COLO668 (cell line): ENCODE measurements at regions not wholly inside any gene's neighbourhood (a gene's known extent, or its start where the extent isn't known, plus 50 kb on each side); places are given as distances from the start of the nearest gene placed in this dataset.

Experiments
- DNase-seq: peaks from one replicate; lab custom pipeline; 2025; ENCODE audit not compliant: unreplicated experiment; lab: John Stamatoyannopoulos, UW

DNA sequence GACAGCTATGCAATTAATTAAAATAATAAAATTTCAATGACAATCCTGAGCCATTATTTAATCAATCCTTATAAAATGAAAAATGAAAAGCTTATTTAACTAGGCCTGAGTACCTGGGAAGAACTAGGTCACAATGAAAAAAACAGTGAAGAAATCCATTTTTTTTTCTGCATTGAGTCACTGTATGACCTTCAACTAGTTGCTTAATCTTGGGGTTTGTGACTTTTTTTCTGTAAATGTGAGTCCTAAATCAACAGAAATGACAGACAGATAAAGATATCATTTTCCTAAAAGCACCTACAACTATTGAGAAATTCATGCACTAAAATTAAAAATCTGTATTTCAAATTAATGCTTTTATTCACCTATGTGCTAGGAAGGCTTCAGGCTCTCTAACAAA is 96.8 kb downstream of the TMEM26 start:
- no peak for DNase-seq

GRCh38 chr10:61355211-61355610 is 98.0 kb downstream of the TMEM26 start:
- DNase-seq, result no peak

DNA sequence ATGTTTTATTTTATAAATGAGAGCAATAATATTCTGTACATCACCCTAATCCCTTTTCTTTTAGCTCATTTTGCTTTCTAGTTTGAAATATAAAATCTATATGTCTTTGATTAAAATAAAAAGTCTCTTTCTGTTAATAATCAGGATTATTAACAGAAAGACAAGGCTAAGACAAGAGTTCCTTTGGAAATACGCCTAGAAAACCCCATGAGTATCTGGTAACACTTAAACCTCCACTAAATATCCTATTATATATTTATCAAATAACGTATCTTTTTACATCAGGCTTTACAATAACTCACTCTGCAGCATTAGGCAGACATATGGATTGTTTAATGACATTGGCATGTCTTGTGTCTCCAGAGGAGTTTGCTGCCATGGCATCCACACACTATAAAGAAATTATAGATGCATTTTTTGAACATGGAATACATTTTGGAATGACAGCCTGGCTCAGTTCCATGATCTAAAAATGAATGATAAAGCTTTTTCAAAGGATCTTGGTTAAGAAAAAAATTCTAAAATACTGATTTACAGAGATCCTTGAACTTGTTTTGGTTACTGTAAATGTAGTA is 98.7 kb downstream of the TMEM26 start:
- DNase-seq, result no peak

GRCh38 chr10:61350794-61351193 is 102.4 kb downstream of the TMEM26 start:
- no peak for DNase-seq

DNA sequence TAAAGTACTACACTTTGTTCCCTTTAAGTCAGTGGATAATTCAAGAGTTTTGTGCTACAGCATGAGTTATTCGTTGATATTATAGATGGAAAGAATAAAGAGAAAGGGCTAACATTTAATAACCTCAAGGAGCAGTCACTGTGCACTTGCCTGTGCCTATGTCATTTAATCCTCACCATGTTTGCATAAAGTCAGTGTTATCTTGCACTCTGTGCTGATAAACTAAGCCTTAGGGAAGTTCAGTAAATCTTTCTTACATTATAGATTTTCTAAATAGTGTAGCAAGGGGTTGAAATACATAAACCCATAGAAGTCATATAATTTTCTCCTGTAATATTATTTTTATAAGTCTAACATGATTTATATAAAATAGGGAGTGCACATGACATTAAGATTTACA is 103.1 kb downstream of the TMEM26 start:
- DNase-seq, result no peak

DNA sequence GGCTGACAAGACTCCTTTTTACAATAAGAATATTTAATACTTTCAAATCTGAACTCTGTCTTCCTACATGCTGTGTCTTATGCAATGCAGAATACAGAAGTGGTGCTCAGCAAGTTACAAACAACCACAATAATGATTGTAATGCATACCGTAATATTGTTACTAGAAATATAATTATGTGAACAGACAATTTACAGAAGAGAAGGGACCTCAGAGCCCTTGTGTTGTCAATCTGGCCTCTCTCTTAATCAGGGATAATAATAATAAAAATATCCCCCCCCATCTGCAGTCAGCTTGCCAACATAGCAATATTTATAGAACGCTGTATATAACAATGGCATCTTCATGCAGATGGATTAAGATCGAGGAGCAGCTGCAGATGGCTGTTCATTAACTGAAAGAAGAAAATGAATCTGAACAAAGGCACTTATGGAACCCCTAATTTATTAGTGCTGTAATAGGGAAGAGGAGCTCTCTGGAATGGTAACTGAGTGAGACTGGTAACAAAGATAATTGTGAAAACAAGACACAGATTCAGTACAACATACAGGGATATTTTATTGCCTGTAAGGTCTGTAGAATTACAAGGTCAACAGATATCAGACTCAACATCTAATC is 106.3 kb downstream of the TMEM26 start:
- no peak for DNase-seq

- DNase-seq, result no peak
Observed at GRCh38 chr10:61343796-61344195, 109.4 kb downstream of the TMEM26 start.

DNA sequence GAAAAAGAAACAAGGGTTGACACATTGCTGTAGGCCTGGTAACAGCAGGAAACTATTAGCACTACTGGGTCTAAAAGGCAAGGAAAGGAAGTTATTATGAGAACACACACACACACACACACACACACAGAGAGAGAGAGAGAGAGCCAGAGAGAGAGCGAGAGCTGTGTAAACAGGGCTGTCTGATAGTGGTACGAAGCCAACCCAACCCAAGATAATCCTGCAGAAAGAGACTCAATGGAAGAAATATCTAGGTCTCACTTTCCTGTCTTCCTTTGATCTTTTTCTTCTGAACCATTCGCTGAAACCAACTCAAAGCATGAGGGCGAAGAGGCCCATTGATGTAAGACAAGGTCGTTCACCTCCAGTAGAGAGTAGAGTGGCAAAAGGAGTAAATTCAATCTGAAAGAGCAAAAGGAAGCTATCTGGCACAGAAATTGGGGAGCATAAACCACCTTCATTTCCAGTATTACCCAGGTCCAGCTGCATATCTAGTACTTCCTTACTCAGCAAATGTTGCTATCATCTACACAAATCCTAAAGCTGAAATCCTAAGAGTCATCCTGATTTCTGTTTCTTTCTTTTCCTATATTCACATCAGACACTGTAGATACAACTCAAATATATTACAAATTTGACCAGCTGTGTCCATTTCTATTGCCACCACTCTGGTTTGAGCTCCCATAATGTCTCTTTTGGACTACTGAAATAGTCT is 110.2 kb downstream of the TMEM26 start:
- no peak for DNase-seq

DNA sequence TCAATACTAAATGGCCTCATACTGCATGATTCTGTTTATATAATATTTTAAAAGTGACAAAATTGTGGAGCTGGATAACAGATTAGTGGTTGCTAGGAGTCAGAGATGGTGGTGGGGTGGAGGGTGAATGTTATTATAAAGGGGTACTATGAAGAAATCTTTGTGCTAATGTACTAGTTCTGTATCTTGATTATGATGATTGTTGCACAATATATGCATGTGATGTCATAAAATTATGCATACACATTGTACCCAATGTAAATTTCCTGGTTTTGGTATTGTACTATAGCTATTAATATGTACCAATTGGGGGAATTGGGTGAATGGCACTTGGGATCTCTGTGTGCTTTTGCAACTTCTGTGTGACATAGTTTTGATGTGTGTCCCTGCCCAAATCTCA is 112.2 kb downstream of the TMEM26 start:
- DNase-seq, result no peak

- no peak for DNase-seq
Observed at GRCh38 chr10:61338146-61338545, 115.0 kb downstream of the TMEM26 start.

DNA sequence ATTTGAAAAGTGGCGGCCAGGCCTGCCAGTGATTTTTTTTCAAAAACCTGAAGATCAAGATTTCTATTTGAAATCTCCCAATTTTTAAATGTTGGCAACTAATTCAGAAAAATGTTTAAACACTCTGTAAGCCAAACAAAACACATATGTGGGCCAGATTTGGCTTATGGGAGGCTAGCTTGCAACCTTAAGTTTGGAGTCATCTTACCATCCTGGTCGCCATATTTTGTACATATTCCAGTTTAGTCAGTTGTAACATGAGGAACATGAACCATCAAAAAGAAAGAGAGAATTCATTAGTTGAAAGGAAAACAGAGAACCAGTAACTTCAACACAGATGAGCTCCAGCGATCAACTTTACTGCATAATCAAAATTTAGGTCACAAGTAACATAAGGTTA is 115.4 kb downstream of the TMEM26 start:
- DNase-seq, result no peak

GRCh38 chr10:61336831-61337230 is 116.3 kb downstream of the TMEM26 start:
- no peak for DNase-seq

GRCh38 chr10:61335359-61335758 is 117.8 kb downstream of the TMEM26 start:
- no peak for DNase-seq

DNA sequence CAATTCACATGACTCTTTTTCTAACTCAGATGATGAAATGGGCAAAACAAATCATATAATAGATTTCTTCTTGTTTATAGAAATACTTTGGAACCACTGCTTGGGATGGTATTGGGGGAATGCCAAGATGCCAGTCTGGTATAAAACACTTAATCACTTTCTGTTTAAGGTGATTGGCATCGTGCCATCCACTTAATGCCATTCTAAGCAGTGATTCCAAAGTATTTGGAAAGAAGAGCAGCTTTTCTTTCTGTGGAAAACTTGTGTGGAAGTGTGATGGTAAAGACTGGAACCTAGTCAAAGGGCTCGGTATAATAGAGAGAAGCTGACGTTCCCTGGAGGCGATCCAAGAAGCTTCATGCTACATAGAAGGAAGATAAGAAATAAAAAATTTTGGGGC is 120.6 kb downstream of the TMEM26 start:
- no peak for DNase-seq

DNA sequence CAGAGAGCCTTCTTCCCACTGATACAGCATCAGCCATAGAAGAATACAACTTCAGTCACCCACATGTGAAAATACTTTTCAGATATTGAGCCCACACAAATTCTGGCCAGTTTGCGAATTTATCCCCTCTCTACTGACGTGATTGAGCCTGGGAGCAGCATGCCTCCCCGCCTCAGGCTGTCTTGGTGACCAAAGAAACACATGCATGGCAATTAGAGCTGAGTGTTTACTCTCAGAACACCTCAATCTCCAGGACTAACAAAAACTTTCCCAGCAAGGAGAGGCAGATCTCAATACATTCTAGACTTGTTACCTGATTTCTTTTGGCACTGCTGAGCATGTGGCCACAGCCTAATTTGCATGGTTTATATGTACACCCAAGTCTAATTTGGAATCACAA is 122.5 kb downstream of the TMEM26 start:
- DNase-seq, result no peak

- no peak for DNase-seq
Observed at GRCh38 chr10:61329854-61330253, 123.3 kb downstream of the TMEM26 start.

DNA sequence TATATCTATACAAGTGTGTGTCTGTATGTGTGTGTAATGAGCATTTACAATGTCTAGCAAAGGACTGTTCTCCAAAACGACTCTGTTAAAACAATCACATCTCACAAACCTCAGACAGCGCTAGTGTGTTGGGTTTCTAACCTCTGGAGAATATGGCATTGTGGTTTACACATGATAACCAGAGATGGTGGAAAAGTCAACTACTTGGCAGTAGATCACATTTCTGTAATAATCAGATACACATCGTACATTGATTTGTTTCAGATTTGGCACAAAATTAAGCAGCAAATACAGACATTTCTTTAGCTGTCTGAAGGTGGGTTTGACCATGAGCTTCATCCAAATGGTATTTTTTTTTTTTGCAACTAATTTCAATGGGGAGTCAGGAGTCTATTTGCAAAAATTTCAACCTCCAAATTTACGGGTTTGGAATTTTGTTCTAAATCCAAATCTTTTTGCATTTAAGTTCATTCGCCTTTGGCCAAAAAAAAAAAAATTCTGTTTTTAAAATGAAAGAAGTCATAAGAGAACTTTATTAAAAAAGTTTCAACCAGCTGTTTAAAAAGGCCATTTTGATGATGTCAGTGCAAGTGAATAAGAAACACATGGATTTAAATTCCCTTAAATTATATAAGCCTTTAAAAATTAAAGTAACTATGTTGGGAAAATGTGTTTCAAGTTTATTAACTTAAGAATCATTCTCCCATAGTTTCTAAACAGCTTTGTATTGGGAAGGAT is 127.8 kb downstream of the TMEM26 start:
- no peak for DNase-seq

- no peak for DNase-seq
Observed at GRCh38 chr10:61323726-61324125, 129.5 kb downstream of the TMEM26 start.

GRCh38 chr10:61321041-61321857 is 131.9 kb downstream of the TMEM26 start:
- no peak for DNase-seq

- no peak for DNase-seq
Observed at GRCh38 chr10:61320257-61320587, 133.0 kb downstream of the TMEM26 start.
